Pancreas (tissue), 10 donors: ENCODE measurements at regions not wholly inside any gene's neighbourhood (a gene's known extent, or its start where the extent isn't known, plus 50 kb on each side); places are given as distances from the start of the nearest gene placed in this dataset.

Source experiments
- ATAC-seq, 4 donors: fragments of 200-7000 bp; cut with Tn5 transposase; one replicate each; pipeline versions ENCODE4 v1.8.0 to v1.9.1; 2020; ENCODE audit warnings: mild to moderate bottlenecking in 4 of 4, moderate library complexity in 4 of 4
- DNase-seq, 6 donors: peaks; one replicate each; pipeline ENCODE4 v3.0.0-alpha.2; 2020
- FAIRE-seq: peaks from 2 replicates; lab custom pipeline; 2012; peaks lifted over from hg19 to GRCh38; lab: Jason Lieb, UNC
- H3K27ac ChIP-seq, 4 donors: fragments of 200-600 bp; sonication (generic); 1 replicate in 3 of 4; 2 replicates in 1 of 4; pipeline versions ENCODE4 v1.5.0 to v1.8.0; 2020
- H3K27me3 ChIP-seq, 4 donors: fragments of 200-600 bp; one replicate each; pipeline ENCODE4 v1.8.0; 2021
- H3K36me3 ChIP-seq, 3 donors: fragments of 200-600 bp; sonication (generic) in 1 of 3; one replicate each; pipeline versions ENCODE4 v1.5.0 to v1.8.0; 2020 to 2021
- H3K4me1 ChIP-seq, 3 donors: fragments of 200-600 bp; one replicate each; pipeline ENCODE4 v1.8.0; 2021
- H3K4me3 ChIP-seq, 4 donors: fragments of 200-600 bp; sonication (generic) in 2 of 4; one replicate each; pipeline versions ENCODE4 v1.5.0 to v1.8.0; 2020 to 2021
- H3K9me3 ChIP-seq, 4 donors: fragments of 200-600 bp; one replicate each; pipeline ENCODE4 v1.8.0; 2021
- CTCF ChIP-seq, 4 donors: fragments of 200-600 bp; sonication (generic) in 3 of 4; IDR thresholded peaks; one replicate each; pipeline versions ENCODE4 v1.5.0 to v1.8.0; 2021; ENCODE audit warnings: antibody characterized with exemption in 4 of 4
- WGBS, 2 donors: extraction: QIAGEN DNeasy Blood & Tissue Kit; methylation state at CpG; one replicate each; pipeline ENCODE4 v1.1.7; 2013; 5-methylcytosine and 5-hydroxymethylcytosine counted together
- intact Hi-C, 3 donors: fragments of 100-400 bp; cut with DNase I; formaldehyde crosslinking; loops; one replicate each; pipeline versions ENCODE4 v1.11.1 to v1.14.2; 2022
- donor health status: healthy with polysubstance abuse.
- donor health status: DM: no; HTN: no; CAD: no; lungs with moderate emphysema.
- donor health status: DM: no; HTN: no; CAD: no.
- donor health status: control.
- donor health status: control.
- donor health status: Bipolar disorder and iron deficiency.
- donor health status: DM: yes; HTN: yes; CAD: no.
- donor health status: DM: no; HTN: no; CAD: no.
- donor health status: DM: no; HTN: no; CAD: no.
- donor health status: DM: yes; HTN: yes; CAD: no.

- TF ChIP-seq CTCF (IDR thresholded peaks at IDR 0.05) = no peak
- Histone ChIP-seq H3K4me1 (no peaks in the 10 kb centered on the region), H3K36me3 (no peaks in the 10 kb centered on the region), H3K9me3 (no peaks in the 10 kb centered on the region), H3K27me3 (no peaks in the 10 kb centered on the region), H3K4me3 (no peak overlapping the region), H3K27ac (no peak overlapping the region)
- no peak for FAIRE-seq
- intact Hi-C loops = no loop called here
- ATAC-seq = no peak
- no peak for DNase-seq
These were observed 147.0 kb upstream of the NTM start for GRCh38 chr11:131223198-131223991.

GRCh38 chr11:131228378-131228777 lies 142.0 kb upstream of the NTM start:
- intact Hi-C loops = no loop called here
- Histone ChIP-seq H3K4me3 (no peak overlapping the region), H3K27me3 (no peaks in the 10 kb centered on the region), H3K27ac (no peak overlapping the region), H3K9me3 (no peaks in the 10 kb centered on the region), H3K4me1 (no peaks in the 10 kb centered on the region), H3K36me3 (no peaks in the 10 kb centered on the region)
- DNase-seq = no peak
- TF ChIP-seq CTCF (IDR thresholded peaks at IDR 0.05) = no peak
- no peak for FAIRE-seq
- ATAC-seq = no peak
- 26 to 34% methylated on average over 2 of the region's 2 CpGs for WGBS, 2 donors

- no peak for DNase-seq
- FAIRE-seq = no peak
- no peak overlapping the region for H3K4me3 ChIP-seq
- H3K27ac ChIP-seq = no peak overlapping the region
- ATAC-seq = no peak
- H3K36me3 ChIP-seq = no peaks in the 10 kb centered on the region
- TF ChIP-seq CTCF (IDR thresholded peaks at IDR 0.05) = no peak
- H3K27me3 ChIP-seq = no peaks in the 10 kb centered on the region
- WGBS, 2 donors = 72% methylated on average over 2 of the region's 2 CpGs
- H3K9me3 ChIP-seq = no peaks in the 10 kb centered on the region
- intact Hi-C loops = no loop called here
- no peaks in the 10 kb centered on the region for H3K4me1 ChIP-seq
These were observed 141.2 kb upstream of the NTM start for GRCh38 chr11:131229221-131229620.

- no peak for TF ChIP-seq CTCF (IDR thresholded peaks at IDR 0.05)
- intact Hi-C loops = no loop called here
- no peak for ATAC-seq
- no peak for DNase-seq
- no peak for FAIRE-seq
- H3K27ac ChIP-seq = no peak overlapping the region
- H3K4me1 ChIP-seq = no peaks in the 10 kb centered on the region
- WGBS, 2 donors = 52 to 54% methylated on average over 6 of the region's 6 CpGs
- no peaks in the 10 kb centered on the region for H3K36me3 ChIP-seq
- no peak overlapping the region for H3K4me3 ChIP-seq
- no peaks in the 10 kb centered on the region for H3K27me3 ChIP-seq
- no peaks in the 10 kb centered on the region for H3K9me3 ChIP-seq
These were observed 139.0 kb upstream of the NTM start for GRCh38 chr11:131231317-131231940.

- TF ChIP-seq CTCF (IDR thresholded peaks at IDR 0.05) = no peak
- no peaks in the 10 kb centered on the region for H3K9me3 ChIP-seq
- no peaks in the 10 kb centered on the region for H3K4me1 ChIP-seq
- H3K4me3 ChIP-seq = no peak overlapping the region
- H3K27ac ChIP-seq = no peak overlapping the region
- DNase-seq (no peak), ATAC-seq (no peak), FAIRE-seq (no peak)
- no peaks in the 10 kb centered on the region for H3K36me3 ChIP-seq
- H3K27me3 ChIP-seq = no peaks in the 10 kb centered on the region
- intact Hi-C loops = no loop called here
- 52 to 67% methylated on average over 4 of the region's 4 CpGs for WGBS, 2 donors
These were observed 138.2 kb upstream of the NTM start for GRCh38 chr11:131232261-131232660.
